ENCODE measurements at regions not wholly inside any gene's neighbourhood (a gene's known extent, or its start where the extent isn't known, plus 50 kb on each side); places are given as distances from the start of the nearest gene placed in this dataset.

- Histone ChIP-seq H3K4me1 (ENCODE audit: control insufficient read depth, extremely low read depth, insufficient read depth, low read length) (no peaks in the 10 kb centered on the region), H3K9ac (replicated peaks; ENCODE audit: extremely low read depth, insufficient read depth, low read length) (no peak overlapping the region), H3K27me3 (ENCODE audit: control insufficient read depth in 2 of 2, insufficient read depth in 2 of 2, low read length in 2 of 2) (no peaks in the 10 kb centered on the region), H3K9me3 (replicated peaks; ENCODE audit: control insufficient read depth, insufficient read depth, low read length) (no peaks in the 10 kb centered on the region), H3K4me2 (ENCODE audit: insufficient read depth, low read length) (no peak overlapping the region), H3K27ac (ENCODE audit: insufficient read depth, low read depth, low read length) (no peak overlapping the region), H2AFZ (ENCODE audit: low read depth, low read length) (no peak overlapping the region), H3K4me3 (replicated peaks in 1 of 3; ENCODE audit: insufficient read depth in 1 of 3, low read depth in 1 of 3, low read length in 3 of 3) (no peak overlapping the region), H3K9me1 (replicated peaks; ENCODE audit: control insufficient read depth, extremely low read depth, insufficient read depth, low read length) (no peaks in the 10 kb centered on the region), H3K36me3 (ENCODE audit: control insufficient read depth in 2 of 2, extremely low read depth in 1 of 2, insufficient read depth in 2 of 2, low read length in 2 of 2) (no peaks in the 10 kb centered on the region), H3K79me2 (ENCODE audit: control insufficient read depth, insufficient read depth, low read length) (no peaks in the 10 kb centered on the region), H4K20me1 (replicated peaks; ENCODE audit: control insufficient read depth, extremely low read depth, insufficient read depth, low read length) (no peaks in the 10 kb centered on the region)
- intact Hi-C loops (cut with micrococcal nuclease) (no loop called here), dilution Hi-C loops (cut with MboI; ENCODE audit: extremely low pct_ligation_motif_present, low sequenced_read_pairs) (no loop called here)
- ChIA-PET POLR2A (no interaction called here), CTCF (interaction anchor here (2.3 kb wide), 1 partner anchor 756 kb away, joined by 7 read pairs; no protein-coding TSS in a partner anchor)
- FAIRE-seq: no peak
- no TSS peak for BruUV-seq (replicated peaks)
- no peak for DNase-seq (ENCODE audit: low read depth, low spot score)
- no peak for TF ChIP-seq FOS (IDR thresholded peaks at IDR 0.05; ENCODE audit: borderline replicate concordance, insufficient read depth, low read length)
- TF ChIP-seq MYC (IDR thresholded peaks at IDR 0.05; ENCODE audit: low read depth, low read length): no peak
- no peak for TF ChIP-seq GATA2 (IDR thresholded peaks at IDR 0.05; ENCODE audit: insufficient read depth, insufficient read length, low read depth, low read length)
- TF ChIP-seq MAX (IDR thresholded peaks at IDR 0.05; ENCODE audit: insufficient read depth, insufficient read length): no peak
- TF ChIP-seq CTCF (IDR thresholded peaks at IDR 0.05; ENCODE audit: extremely low read depth in 1 of 2, insufficient read depth in 1 of 2, low read depth in 1 of 2, low read length in 2 of 2): no peak
- TF ChIP-seq POLR2AphosphoS5 (IDR thresholded peaks at IDR 0.05; ENCODE audit: insufficient read depth, low read depth, low read length): no peak
- no peak for TF ChIP-seq POLR2A (IDR thresholded peaks at IDR 0.05; ENCODE audit: low read depth, low read length)
- no peak for TF ChIP-seq JUN (IDR thresholded peaks at IDR 0.05; ENCODE audit: borderline replicate concordance, insufficient read depth, insufficient read length, low read depth)
- TF ChIP-seq EZH2 (IDR thresholded peaks at IDR 0.05; ENCODE audit: borderline replicate concordance, low read depth, low read length, severe bottlenecking): no peak
Measured at GRCh38 chr7:80054356-80054755, 80.3 kb upstream of the GNAI1 start.

Measured in endothelial cell of umbilical vein (primary cell).